CD8-positive, alpha-beta memory T cell (primary cell): ENCODE measurements at regions not wholly inside any gene's neighbourhood (a gene's known extent, or its start where the extent isn't known, plus 50 kb on each side); places are given as distances from the start of the nearest gene placed in this dataset.

Experiments
- CTCF ChIA-PET: fragments of 350-600 bp; sonication (Branson Sonifier 250); formaldehyde crosslinking; loops from one replicate; lab custom pipeline; 2021; ENCODE audit warnings: antibody characterized with exemption; lab: Charles Lee
- POLR2A ChIA-PET: fragments of 350-600 bp; sonication (Branson Sonifier 250); formaldehyde crosslinking; loops from one replicate; lab custom pipeline; 2021; ENCODE audit warnings: antibody characterized with exemption; lab: Charles Lee
- DNase-seq, 5 donors: peaks; one replicate each; pipeline versions ENCODE4 v3.0.0 to v3.0.0-alpha.2; 2020 to 2022; ENCODE audit warnings: mixed read lengths in 1 of 5
- H3K27ac ChIP-seq: one replicate; pipeline ENCODE4 v1.7.0; 2013; ENCODE audit warnings: low read depth, mild to moderate bottlenecking, low read length, moderate library complexity
- H3K27me3 ChIP-seq: 2 replicates; pipeline ENCODE4 v1.7.0; 2013; ENCODE audit warnings: low read length, mild to moderate bottlenecking; ENCODE audit not compliant: insufficient read depth, poor library complexity, severe bottlenecking
- H3K36me3 ChIP-seq: 2 replicates; pipeline ENCODE4 v1.7.0; 2013; ENCODE audit warnings: mild to moderate bottlenecking, low read length, moderate library complexity; ENCODE audit not compliant: insufficient read depth
- H3K4me1 ChIP-seq: 2 replicates; pipeline ENCODE4 v1.7.0; 2013; ENCODE audit warnings: mild to moderate bottlenecking, low read length, moderate library complexity; ENCODE audit not compliant: insufficient read depth
- H3K4me3 ChIP-seq: 2 replicates; pipeline ENCODE4 v1.7.0; 2013; ENCODE audit warnings: mild to moderate bottlenecking, low read length
- H3K9me3 ChIP-seq: 2 replicates; pipeline ENCODE4 v1.7.0; 2013; ENCODE audit warnings: mild to moderate bottlenecking, low read length
- H3K27ac Mint-ChIP-seq, 8 donors: one replicate each; pipeline ENCODE4 v1.8.0; 2020 to 2021; ENCODE audit warnings: mixed read lengths in 8 of 8, mild to moderate bottlenecking in 6 of 8, inconsistent platforms in 3 of 8, moderate library complexity in 3 of 8
- H3K27me3 Mint-ChIP-seq, 2 donors: one replicate each; pipeline ENCODE4 v1.8.0; 2020 to 2021; ENCODE audit warnings: mixed read lengths in 2 of 2, mild to moderate bottlenecking in 1 of 2, moderate library complexity in 1 of 2
- H3K36me3 Mint-ChIP-seq, 3 donors: one replicate each; pipeline ENCODE4 v1.8.0; 2020 to 2021; ENCODE audit warnings: mixed read lengths in 3 of 3, inconsistent platforms in 1 of 3, mild to moderate bottlenecking in 1 of 3
- H3K4me1 Mint-ChIP-seq, 3 donors: one replicate each; pipeline ENCODE4 v1.8.0; 2020 to 2021; ENCODE audit warnings: mixed read lengths in 3 of 3, inconsistent platforms in 1 of 3, mild to moderate bottlenecking in 1 of 3
- H3K4me3 Mint-ChIP-seq, 7 donors: one replicate each; pipeline ENCODE4 v1.8.0; 2020 to 2021; ENCODE audit warnings: mixed read lengths in 7 of 7, mild to moderate bottlenecking in 6 of 7, moderate library complexity in 4 of 7, inconsistent platforms in 2 of 7
- H3K9me3 Mint-ChIP-seq, 5 donors: one replicate each; pipeline ENCODE4 v1.8.0; 2020 to 2022; ENCODE audit warnings: mixed read lengths in 5 of 5, mild to moderate bottlenecking in 3 of 5, moderate library complexity in 2 of 5, inconsistent platforms in 1 of 5

DNA sequence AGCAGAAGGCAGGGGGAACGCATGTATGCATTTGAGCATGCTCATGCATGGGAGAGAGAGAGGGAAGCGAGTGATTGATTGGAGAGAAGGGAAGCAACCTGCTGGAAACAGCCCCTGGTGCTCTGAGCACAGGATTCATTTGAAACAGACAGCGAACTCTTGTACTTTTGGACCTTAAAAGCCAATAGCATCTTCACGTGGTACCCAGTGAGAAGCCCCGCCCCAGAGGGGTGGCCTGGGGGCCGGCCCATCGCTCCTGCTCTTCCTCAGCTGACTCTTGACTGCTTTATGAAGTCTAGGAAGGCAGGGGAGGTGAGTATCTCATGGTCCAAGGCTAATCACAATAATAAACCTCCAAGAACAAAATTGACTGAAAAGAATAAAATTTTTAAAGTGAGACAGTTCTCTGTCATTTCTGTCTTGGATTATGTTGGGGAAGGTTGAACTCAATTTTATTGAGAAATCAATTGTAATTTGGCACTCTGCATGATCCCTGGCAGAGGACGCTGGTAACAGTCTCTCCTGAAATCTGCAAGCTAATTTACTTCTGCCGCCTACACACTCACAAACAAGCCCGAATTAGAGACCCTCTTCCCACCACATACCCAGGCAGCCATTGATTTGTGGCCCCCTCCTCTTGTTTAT, 168.2 kb upstream of the PPARGC1A start:
- H3K4me3 ChIP-seq = no peak overlapping the region
- H3K36me3 Mint-ChIP-seq = no peaks in the 10 kb centered on the region
- H3K27ac Mint-ChIP-seq = no peak overlapping the region
- DNase-seq = no peak
- ChIA-PET POLR2A (no interaction called here), CTCF (no interaction called here)
- no peak overlapping the region for H3K27ac ChIP-seq
- H3K4me3 Mint-ChIP-seq = no peak overlapping the region
- H3K27me3 Mint-ChIP-seq = no peaks in the 10 kb centered on the region
- no peaks in the 10 kb centered on the region for H3K4me1 ChIP-seq
- no peaks in the 10 kb centered on the region for H3K4me1 Mint-ChIP-seq
- H3K9me3 Mint-ChIP-seq = peaks cover 0 to 12% (median 6%) of the 10 kb centered on the region in 5 donors
- H3K9me3 ChIP-seq = no peaks in the 10 kb centered on the region
- H3K27me3 ChIP-seq = no peaks in the 10 kb centered on the region
- no peaks in the 10 kb centered on the region for H3K36me3 ChIP-seq

DNA sequence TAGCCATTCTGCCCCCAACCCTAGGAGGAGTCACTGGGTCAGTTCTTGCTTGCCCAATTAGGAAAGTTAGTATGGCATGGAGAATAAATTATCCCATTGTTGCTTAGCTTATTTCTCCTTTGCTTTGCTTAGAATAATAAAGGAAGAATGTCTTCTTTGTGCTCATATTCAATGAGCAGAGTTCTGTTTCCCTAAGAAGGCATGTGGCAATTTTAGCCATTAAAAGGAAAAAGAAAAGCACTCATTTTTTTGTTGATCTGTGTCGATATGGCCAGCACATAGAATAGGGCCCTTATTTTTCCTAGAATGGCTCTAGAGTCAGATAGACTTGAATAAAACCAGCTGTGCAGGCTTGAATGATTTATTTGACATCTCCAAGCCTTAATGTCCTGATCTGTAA, 166.4 kb upstream of the PPARGC1A start:
- no peaks in the 10 kb centered on the region for H3K9me3 ChIP-seq
- no peaks in the 10 kb centered on the region for H3K27me3 ChIP-seq
- no peaks in the 10 kb centered on the region for H3K36me3 ChIP-seq
- no peak overlapping the region for H3K4me3 ChIP-seq
- no peaks in the 10 kb centered on the region for H3K36me3 Mint-ChIP-seq
- H3K27ac ChIP-seq = no peak overlapping the region
- no peak for DNase-seq
- H3K4me1 Mint-ChIP-seq = no peaks in the 10 kb centered on the region
- POLR2A ChIA-PET = no interaction called here
- H3K4me3 Mint-ChIP-seq = no peak overlapping the region
- H3K9me3 Mint-ChIP-seq = peaks cover 5 to 14% (median 6%) of the 10 kb centered on the region in 5 donors
- H3K27ac Mint-ChIP-seq = no peak overlapping the region
- H3K27me3 Mint-ChIP-seq = no peaks in the 10 kb centered on the region
- H3K4me1 ChIP-seq = no peaks in the 10 kb centered on the region
- CTCF ChIA-PET = no interaction called here

DNA sequence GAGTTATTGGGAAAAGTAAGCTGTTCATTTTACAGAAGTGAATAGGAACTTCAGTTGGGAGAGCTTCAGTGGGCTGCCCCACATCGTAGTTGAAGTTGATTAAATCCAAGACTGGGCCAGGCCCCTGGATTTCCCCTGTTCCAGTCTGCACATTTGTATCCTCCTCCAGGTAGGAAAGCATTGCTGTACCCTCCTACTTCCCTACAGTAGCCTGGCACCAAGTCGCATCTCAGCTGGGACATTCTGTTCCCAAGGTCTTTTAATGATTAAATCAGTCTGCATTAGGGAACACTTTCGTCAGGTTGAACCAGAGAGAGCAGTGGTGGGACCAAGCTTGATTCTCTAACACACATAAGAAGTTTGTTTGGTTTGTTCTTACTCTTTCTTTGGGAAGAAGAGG, 165.8 kb upstream of the PPARGC1A start:
- no peaks in the 10 kb centered on the region for H3K36me3 Mint-ChIP-seq
- no peak overlapping the region for H3K4me3 Mint-ChIP-seq
- no peak for DNase-seq
- Histone ChIP-seq H3K36me3 (no peaks in the 10 kb centered on the region), H3K27ac (no peak overlapping the region), H3K27me3 (no peaks in the 10 kb centered on the region), H3K9me3 (no peaks in the 10 kb centered on the region), H3K4me3 (no peak overlapping the region), H3K4me1 (no peaks in the 10 kb centered on the region)
- CTCF ChIA-PET = no interaction called here
- H3K27me3 Mint-ChIP-seq = no peaks in the 10 kb centered on the region
- no peak overlapping the region for H3K27ac Mint-ChIP-seq
- POLR2A ChIA-PET = no interaction called here
- no peaks in the 10 kb centered on the region for H3K4me1 Mint-ChIP-seq
- H3K9me3 Mint-ChIP-seq = peaks cover 5 to 14% (median 6%) of the 10 kb centered on the region in 5 donors

DNA sequence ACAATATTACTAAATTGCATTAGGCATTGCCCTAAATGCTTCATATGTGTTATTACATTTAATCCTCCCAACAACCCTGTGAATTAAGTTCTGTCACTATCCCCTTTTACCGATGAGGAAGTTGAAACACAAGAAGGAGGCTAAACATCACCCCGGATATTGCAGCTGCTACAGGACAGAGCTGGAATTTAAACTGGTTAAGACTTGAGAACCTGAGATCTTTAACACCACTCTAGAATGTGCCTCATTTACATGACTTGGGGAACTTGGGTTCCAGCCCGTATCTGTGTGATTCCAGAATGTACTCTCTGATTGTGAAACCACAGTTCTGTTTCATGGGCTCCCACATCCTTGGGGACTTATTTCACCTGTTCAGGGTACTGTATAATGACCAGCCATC, 165.1 kb upstream of the PPARGC1A start:
- DNase-seq = no peak
- Histone ChIP-seq H3K4me1 (no peaks in the 10 kb centered on the region), H3K27ac (no peak overlapping the region), H3K36me3 (no peaks in the 10 kb centered on the region), H3K4me3 (no peak overlapping the region), H3K27me3 (no peaks in the 10 kb centered on the region), H3K9me3 (no peaks in the 10 kb centered on the region)
- Mint-ChIP-seq H3K27me3 (no peaks in the 10 kb centered on the region), H3K36me3 (no peaks in the 10 kb centered on the region), H3K4me3 (no peak overlapping the region), H3K27ac (no peak overlapping the region), H3K4me1 (no peaks in the 10 kb centered on the region), H3K9me3 (peaks cover 5 to 17% (median 7%) of the 10 kb centered on the region in 5 donors)
- CTCF ChIA-PET = no interaction called here
- POLR2A ChIA-PET = no interaction called here

DNA sequence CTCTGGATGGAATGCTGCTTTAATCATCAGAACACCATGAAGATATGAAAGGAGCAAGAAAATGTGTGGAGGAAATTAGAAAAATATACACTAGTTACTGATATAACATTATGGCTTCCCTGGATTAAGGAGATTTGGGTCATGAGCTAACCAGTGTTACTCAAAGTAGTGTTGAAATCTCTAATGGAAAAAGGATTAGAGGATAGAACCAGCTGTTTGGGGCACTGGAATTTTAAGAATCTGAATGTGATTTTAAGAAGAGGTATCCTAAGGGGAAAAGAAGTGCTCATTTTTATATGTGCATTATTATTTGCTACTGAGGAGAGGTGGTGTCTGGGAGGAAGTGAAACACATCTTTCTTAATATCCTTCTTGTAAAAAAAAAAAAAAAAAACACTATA, 164.1 kb upstream of the PPARGC1A start:
- Histone ChIP-seq H3K9me3 (no peaks in the 10 kb centered on the region), H3K27me3 (no peaks in the 10 kb centered on the region), H3K36me3 (no peaks in the 10 kb centered on the region), H3K27ac (no peak overlapping the region), H3K4me1 (no peaks in the 10 kb centered on the region), H3K4me3 (no peak overlapping the region)
- no peak overlapping the region for H3K27ac Mint-ChIP-seq
- no peaks in the 10 kb centered on the region for H3K36me3 Mint-ChIP-seq
- no peak for DNase-seq
- H3K4me1 Mint-ChIP-seq = no peaks in the 10 kb centered on the region
- H3K4me3 Mint-ChIP-seq = no peak overlapping the region
- CTCF ChIA-PET = no interaction called here
- H3K9me3 Mint-ChIP-seq = peaks cover 2 to 11% (median 7%) of the 10 kb centered on the region in 5 donors
- H3K27me3 Mint-ChIP-seq = no peaks in the 10 kb centered on the region
- POLR2A ChIA-PET = no interaction called here

DNA sequence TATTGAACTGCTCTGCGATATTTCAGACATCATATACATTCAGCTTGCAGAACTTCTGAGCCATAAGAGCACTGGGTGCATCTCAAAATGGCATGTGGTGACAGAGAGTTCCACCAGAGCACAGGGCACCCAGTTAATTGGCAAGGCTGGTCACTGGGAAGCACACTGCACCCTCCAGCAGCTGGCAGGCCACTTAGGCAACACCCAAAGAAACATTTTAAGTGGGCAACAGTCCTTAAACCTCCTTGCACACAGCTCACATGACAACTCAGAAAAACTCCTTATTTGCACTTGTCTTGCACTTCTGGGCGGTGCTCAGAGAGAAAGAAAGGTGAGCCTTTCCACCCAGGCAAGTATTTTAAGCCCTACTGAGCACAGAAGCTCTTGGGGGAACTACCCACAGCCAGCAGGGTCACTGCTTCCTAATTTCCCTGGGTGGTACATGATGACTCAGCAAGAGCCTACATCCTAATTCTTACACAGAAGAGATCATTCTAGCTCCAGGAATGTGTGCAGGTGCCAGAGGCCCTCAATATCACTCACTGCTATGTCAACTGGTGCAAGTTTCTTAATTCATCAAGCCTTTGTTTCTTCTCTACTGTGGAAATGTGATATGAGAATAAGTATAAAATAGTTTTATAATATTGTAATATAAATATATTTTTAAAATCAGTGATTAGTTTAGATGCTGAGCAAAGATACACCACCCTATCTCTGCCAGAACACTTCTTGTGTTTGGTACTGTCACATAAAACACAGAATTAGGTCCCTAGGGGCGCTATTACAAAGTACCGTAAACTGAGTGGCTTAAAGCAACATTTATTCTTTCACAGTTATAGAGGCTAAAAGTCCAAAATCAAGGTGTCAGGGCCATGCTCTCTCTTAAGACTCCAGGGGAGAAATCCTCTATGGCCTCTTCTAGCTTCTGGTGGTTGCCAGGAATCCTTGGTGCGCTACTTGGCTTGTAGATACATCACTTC, 155.1 kb upstream of the PPARGC1A start:
- Histone ChIP-seq H3K36me3 (no peaks in the 10 kb centered on the region), H3K4me3 (no peak overlapping the region), H3K4me1 (no peaks in the 10 kb centered on the region), H3K27ac (no peak overlapping the region), H3K9me3 (no peaks in the 10 kb centered on the region), H3K27me3 (no peaks in the 10 kb centered on the region)
- Mint-ChIP-seq H3K4me1 (no peaks in the 10 kb centered on the region), H3K27me3 (no peaks in the 10 kb centered on the region), H3K36me3 (no peaks in the 10 kb centered on the region), H3K9me3 (peaks cover 0 to 4% (median 0%) of the 10 kb centered on the region in 5 donors), H3K27ac (no peak overlapping the region), H3K4me3 (no peak overlapping the region)
- CTCF ChIA-PET = no interaction called here
- no peak for DNase-seq
- POLR2A ChIA-PET = no interaction called here

DNA sequence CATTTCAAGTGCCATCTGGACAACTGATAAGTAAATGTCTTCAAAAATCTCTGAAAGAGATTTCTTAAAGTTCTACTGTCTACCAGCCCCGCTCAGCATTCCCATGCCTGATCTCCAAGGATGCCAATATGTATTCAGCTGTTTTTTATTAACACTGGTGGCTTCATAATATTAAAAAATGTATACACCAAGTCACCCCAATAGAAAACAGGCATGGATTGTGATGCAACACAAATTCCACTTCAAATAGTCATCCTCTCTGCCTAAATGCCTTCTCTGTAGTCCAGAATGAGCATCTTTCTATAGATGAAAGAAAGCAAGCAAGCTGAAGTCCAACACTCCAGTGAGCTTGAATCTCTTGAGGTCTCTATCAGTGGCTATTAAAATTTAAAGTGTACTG, 152.2 kb upstream of the PPARGC1A start:
- no peak overlapping the region for H3K27ac Mint-ChIP-seq
- H3K4me3 Mint-ChIP-seq = no peak overlapping the region
- H3K9me3 Mint-ChIP-seq = peaks cover 0 to 4% (median 0%) of the 10 kb centered on the region in 5 donors
- Histone ChIP-seq H3K4me3 (no peak overlapping the region), H3K27me3 (no peaks in the 10 kb centered on the region), H3K27ac (no peak overlapping the region), H3K9me3 (no peaks in the 10 kb centered on the region), H3K36me3 (no peaks in the 10 kb centered on the region), H3K4me1 (no peaks in the 10 kb centered on the region)
- H3K27me3 Mint-ChIP-seq = no peaks in the 10 kb centered on the region
- H3K4me1 Mint-ChIP-seq = no peaks in the 10 kb centered on the region
- no peak for DNase-seq
- no peaks in the 10 kb centered on the region for H3K36me3 Mint-ChIP-seq
- POLR2A ChIA-PET = no interaction called here
- CTCF ChIA-PET = no interaction called here

DNA sequence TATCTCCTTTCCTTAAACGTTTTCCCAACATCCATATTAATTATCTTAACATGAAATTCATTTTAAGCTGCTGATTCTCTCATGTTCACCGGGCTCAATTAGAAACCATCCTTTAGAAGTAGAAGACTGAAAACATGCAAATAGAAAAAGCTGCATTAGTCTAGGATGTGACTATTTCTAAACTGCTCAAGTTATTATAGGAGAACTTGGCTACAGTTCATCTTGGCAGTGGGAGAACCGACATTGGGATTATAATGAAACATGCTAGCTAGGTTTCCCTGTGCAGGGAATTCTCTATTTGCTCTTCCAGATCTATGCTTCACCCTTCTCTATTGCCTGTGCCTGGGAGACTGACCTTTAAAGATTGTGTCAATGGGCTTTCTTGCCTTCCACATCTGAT, 151.0 kb upstream of the PPARGC1A start:
- H3K27me3 ChIP-seq = no peaks in the 10 kb centered on the region
- CTCF ChIA-PET = no interaction called here
- Mint-ChIP-seq H3K9me3 (peaks cover 0 to 4% (median 0%) of the 10 kb centered on the region in 5 donors), H3K27me3 (no peaks in the 10 kb centered on the region), H3K4me1 (no peaks in the 10 kb centered on the region), H3K36me3 (no peaks in the 10 kb centered on the region), H3K27ac (no peak overlapping the region), H3K4me3 (no peak overlapping the region)
- no peak overlapping the region for H3K27ac ChIP-seq
- H3K4me3 ChIP-seq = no peak overlapping the region
- H3K36me3 ChIP-seq = no peaks in the 10 kb centered on the region
- no peaks in the 10 kb centered on the region for H3K9me3 ChIP-seq
- DNase-seq = no peak
- POLR2A ChIA-PET = no interaction called here
- no peaks in the 10 kb centered on the region for H3K4me1 ChIP-seq
